Aorta (tissue), 5 donors: ENCODE measurements at regions not wholly inside any gene's neighbourhood (a gene's known extent, or its start where the extent isn't known, plus 50 kb on each side); places are given as distances from the start of the nearest gene placed in this dataset.

ENCODE experiments used
- ATAC-seq: fragments of 200-7000 bp; cut with Tn5 transposase; one replicate; pipeline ENCODE4 v1.9.1; 2022; ENCODE audit warnings: moderate library complexity; ENCODE audit not compliant: low FRiP score
- DNase-seq, 2 donors: peaks; one replicate each; pipeline ENCODE4 v3.0.0-alpha.2; 2020
- H3K27ac ChIP-seq, 2 donors: one replicate each; pipeline ENCODE4 v1.5.1; 2013; ENCODE audit warnings: low read length in 2 of 2, mild to moderate bottlenecking in 2 of 2, moderate library complexity in 2 of 2, control low read depth in 1 of 2, inconsistent platforms in 1 of 2, low read depth in 1 of 2
- H3K27me3 ChIP-seq, 2 donors: one replicate each; pipeline ENCODE4 v1.6.1; 2013; ENCODE audit warnings: control low read depth in 1 of 2, low read length in 1 of 2, mild to moderate bottlenecking in 1 of 2, moderate library complexity in 1 of 2; ENCODE audit not compliant: insufficient read depth in 2 of 2, control insufficient read depth in 1 of 2
- H3K36me3 ChIP-seq, 2 donors: one replicate each; pipeline ENCODE4 v1.6.1; 2013; ENCODE audit warnings: control low read depth in 1 of 2, low read length in 1 of 2, mild to moderate bottlenecking in 1 of 2; ENCODE audit not compliant: insufficient read depth in 2 of 2, control insufficient read depth in 1 of 2
- H3K4me1 ChIP-seq, 2 donors: one replicate each; pipeline ENCODE4 v1.6.1; 2013; ENCODE audit warnings: low read length in 2 of 2, control low read depth in 1 of 2, mild to moderate bottlenecking in 1 of 2, moderate library complexity in 1 of 2; ENCODE audit not compliant: insufficient read depth in 2 of 2, control insufficient read depth in 1 of 2
- H3K4me3 ChIP-seq, 2 donors: one replicate each; pipeline ENCODE4 v1.5.1; 2013; ENCODE audit warnings: low read length in 2 of 2, control low read depth in 1 of 2, mild to moderate bottlenecking in 1 of 2
- H3K9me3 ChIP-seq: one replicate; pipeline ENCODE4 v1.6.1; 2013; ENCODE audit warnings: mild to moderate bottlenecking, low read length; ENCODE audit not compliant: control insufficient read depth
- WGBS, 2 donors: extraction: QIAGEN DNeasy Blood & Tissue Kit; methylation state at CpG; one replicate each; pipeline ENCODE4 v1.1.7; 2013; 5-methylcytosine and 5-hydroxymethylcytosine counted together
- intact Hi-C, 2 donors: fragments of 100-400 bp; cut with DNase I; formaldehyde crosslinking; loops; one replicate each; pipeline versions ENCODE4 v1.14.2 to v1.15.0; 2022
- donor health status: healthy with polysubstance abuse.
- donor health status: Bipolar disorder and iron deficiency.
- donor health status: DM: no; HTN: no; CAD: no.
- donor health status: DM: no; HTN: no; CAD: no.
- donor health status: DM: yes; HTN: yes; CAD: no.

- DNase-seq (no peak), ATAC-seq (no peak)
- no peak overlapping the region for H3K4me3 ChIP-seq
- H3K27me3 ChIP-seq = no peaks in the 10 kb centered on the region
- peaks cover 4% of the 10 kb centered on the region in 2 donors for H3K4me1 ChIP-seq
- no peaks in the 10 kb centered on the region for H3K36me3 ChIP-seq
- no peaks in the 10 kb centered on the region for H3K9me3 ChIP-seq
- H3K27ac ChIP-seq = no peak overlapping the region
- intact Hi-C loops = no loop called here
These were observed 76.2 kb upstream of the UNC5C start for GRCh38 chr4:95625020-95625419.

- WGBS, 2 donors = 48 to 63% methylated on average over 9 of the region's 9 CpGs
- intact Hi-C loops = no loop called here
- H3K9me3 ChIP-seq = no peaks in the 10 kb centered on the region
- H3K27me3 ChIP-seq = no peaks in the 10 kb centered on the region
- no peak for ATAC-seq
- peak overlapping the region in 1 of 2 donors; percentile 93 for H3K27ac ChIP-seq
- no peaks in the 10 kb centered on the region for H3K36me3 ChIP-seq
- H3K4me3 ChIP-seq = no peak overlapping the region
- H3K4me1 ChIP-seq = peaks cover 0 to 2% of the 10 kb centered on the region in 2 donors
- DNase-seq = no peak
These were observed 71.0 kb upstream of the UNC5C start for GRCh38 chr4:95619525-95620443.

DNA sequence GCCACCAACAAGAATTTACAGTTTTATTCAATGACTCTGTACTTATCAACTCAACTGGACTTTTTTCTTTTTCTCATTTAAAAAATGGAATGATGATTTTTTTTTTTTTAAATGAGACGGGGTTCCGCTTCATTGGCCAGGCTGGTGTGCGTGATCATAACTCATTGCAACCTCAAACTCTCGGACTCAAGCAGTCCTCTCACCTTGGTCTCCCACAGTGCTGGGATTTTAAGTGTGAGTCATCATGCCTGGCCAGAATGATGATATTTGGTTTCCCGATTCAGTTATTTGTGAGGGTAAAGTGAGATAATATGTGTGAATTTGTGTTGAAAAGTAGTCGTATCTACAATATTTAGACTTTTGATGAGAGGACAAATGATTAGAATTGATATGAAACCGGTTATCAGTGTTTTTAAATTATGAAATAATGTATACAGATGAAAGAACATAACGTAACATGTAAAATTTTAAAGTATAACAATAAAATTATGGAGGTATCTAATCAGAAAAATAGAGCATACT is 66.0 kb upstream of the UNC5C start:
- Histone ChIP-seq H3K9me3 (no peaks in the 10 kb centered on the region), H3K4me1 (no peaks in the 10 kb centered on the region), H3K27me3 (no peaks in the 10 kb centered on the region), H3K27ac (no peak overlapping the region), H3K36me3 (no peaks in the 10 kb centered on the region), H3K4me3 (no peak overlapping the region)
- 84 to 92% methylated on average over 8 of the region's 8 CpGs for WGBS, 2 donors
- DNase-seq (no peak), ATAC-seq (no peak)
- intact Hi-C loops = no loop called here

DNA sequence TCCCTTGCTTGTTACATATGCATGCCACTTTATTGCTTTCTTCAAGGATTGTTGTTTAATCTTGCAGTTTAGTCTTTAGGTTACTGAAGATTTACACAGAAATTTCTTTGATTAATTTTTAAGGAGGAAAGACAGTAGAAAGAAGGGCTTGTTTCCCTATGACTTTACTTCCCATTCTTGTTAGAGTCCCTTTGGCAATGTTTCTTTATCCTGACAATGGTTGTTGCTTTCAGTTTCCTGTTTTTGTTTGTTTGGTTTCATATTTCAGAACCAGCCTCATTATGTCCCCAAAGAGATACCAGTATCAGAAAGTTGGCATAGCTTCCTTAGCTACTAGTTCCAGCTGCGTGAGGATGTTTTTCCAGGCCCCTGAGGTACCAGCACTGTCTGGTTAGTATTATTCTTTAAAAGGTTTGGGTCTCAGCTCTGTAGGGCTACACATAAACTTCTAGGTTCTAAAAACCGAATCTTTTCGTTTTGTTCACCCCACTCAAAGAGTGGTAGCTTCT is 61.3 kb upstream of the UNC5C start:
- WGBS, 2 donors = 90 to 94% methylated on average over 3 of the region's 3 CpGs
- DNase-seq (no peak), ATAC-seq (no peak)
- Histone ChIP-seq H3K4me1 (no peaks in the 10 kb centered on the region), H3K27me3 (no peaks in the 10 kb centered on the region), H3K9me3 (no peaks in the 10 kb centered on the region), H3K27ac (no peak overlapping the region), H3K36me3 (no peaks in the 10 kb centered on the region), H3K4me3 (no peak overlapping the region)
- intact Hi-C loops = no loop called here

GRCh38 chr4:95606739-95607138 is 58.0 kb upstream of the UNC5C start:
- WGBS, 2 donors = 90% methylated on average over 7 of the region's 7 CpGs
- no peak for ATAC-seq
- no peaks in the 10 kb centered on the region for H3K27me3 ChIP-seq
- no peaks in the 10 kb centered on the region for H3K36me3 ChIP-seq
- no peak overlapping the region for H3K27ac ChIP-seq
- intact Hi-C loops = no loop called here
- H3K9me3 ChIP-seq = no peaks in the 10 kb centered on the region
- no peak for DNase-seq
- no peaks in the 10 kb centered on the region for H3K4me1 ChIP-seq
- no peak overlapping the region for H3K4me3 ChIP-seq

DNA sequence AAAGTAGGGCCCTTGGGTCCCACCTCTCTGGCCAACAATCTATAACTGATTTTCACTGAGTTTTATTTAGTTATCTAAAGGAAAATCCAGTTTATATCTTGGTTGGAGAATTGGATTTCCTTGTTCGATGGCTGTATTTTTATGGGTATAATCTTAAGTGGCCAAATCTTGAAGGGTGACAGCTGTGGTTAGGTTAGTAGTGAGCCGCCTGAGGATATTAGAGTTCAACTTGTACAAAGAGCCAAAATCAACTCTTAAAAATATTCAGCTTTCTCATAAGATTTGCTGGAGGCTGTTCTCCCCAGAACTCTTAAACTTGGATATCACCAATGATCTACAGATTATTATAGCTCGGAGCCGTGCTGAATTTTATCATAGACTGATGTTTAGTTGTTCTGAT is 54.6 kb upstream of the UNC5C start:
- H3K4me1 ChIP-seq = no peaks in the 10 kb centered on the region
- no peak overlapping the region for H3K4me3 ChIP-seq
- no peak for ATAC-seq
- WGBS, 2 donors = 1 to 6% methylated on average over 4 of the region's 4 CpGs
- no peaks in the 10 kb centered on the region for H3K9me3 ChIP-seq
- H3K27ac ChIP-seq = no peak overlapping the region
- no peaks in the 10 kb centered on the region for H3K27me3 ChIP-seq
- H3K36me3 ChIP-seq = no peaks in the 10 kb centered on the region
- no peak for DNase-seq
- intact Hi-C loops = no loop called here

- intact Hi-C loops = no loop called here
- 80 to 84% methylated on average over 3 of the region's 3 CpGs for WGBS, 2 donors
These were observed 54.1 kb upstream of the UNC5C start for GRCh38 chr4:95602872-95603271.

GRCh38 chr4:95601356-95601755 is 52.6 kb upstream of the UNC5C start:
- Histone ChIP-seq H3K4me1 (no peaks in the 10 kb centered on the region), H3K36me3 (no peaks in the 10 kb centered on the region), H3K9me3 (no peaks in the 10 kb centered on the region), H3K27me3 (no peaks in the 10 kb centered on the region), H3K27ac (no peak overlapping the region), H3K4me3 (no peak overlapping the region)
- intact Hi-C loops = no loop called here
- no peak for ATAC-seq
- WGBS, 2 donors = 91% methylated on average over 4 of the region's 4 CpGs
- no peak for DNase-seq

More at GRCh38 chr4:95602872-95603271, 54.1 kb upstream of the UNC5C start:
- Histone ChIP-seq H3K4me3 (no peak overlapping the region), H3K27me3 (no peaks in the 10 kb centered on the region), H3K27ac (no peak overlapping the region), H3K9me3 (no peaks in the 10 kb centered on the region), H3K36me3 (no peaks in the 10 kb centered on the region), H3K4me1 (no peaks in the 10 kb centered on the region)
- ATAC-seq (no peak), DNase-seq (no peak)
